SK-N-SH treated with all-trans-retinoic acid at 6 μM for 48 hours (cell line): ENCODE measurements at regions not wholly inside any gene's neighbourhood (a gene's known extent, or its start where the extent isn't known, plus 50 kb on each side); places are given as distances from the start of the nearest gene placed in this dataset.

Experiments
- POU6F1 ChIP-seq: fragments of 250-450 bp; sonication (Bioruptor Pico); IDR thresholded peaks from 2 replicates; pipeline ENCODE4 v1.8.0; 2021; ENCODE audit warnings: low read depth, mild to moderate bottlenecking, moderate library complexity, borderline replicate concordance
- ZNF8 ChIP-seq: fragments of 450-650 bp; formaldehyde crosslinking; IDR thresholded peaks from 2 replicates; pipeline ENCODE4 v1.5.0; 2020; ENCODE audit warnings: mild to moderate bottlenecking, moderate library complexity
- TF ChIP-seq, protein P1 (sequence below): fragments of 250-450 bp; sonication (Bioruptor Pico); IDR thresholded peaks from 2 replicates; pipeline ENCODE4 v1.5.1; 2020; ENCODE audit warnings: low read depth, mild to moderate bottlenecking, moderate library complexity

DNA sequence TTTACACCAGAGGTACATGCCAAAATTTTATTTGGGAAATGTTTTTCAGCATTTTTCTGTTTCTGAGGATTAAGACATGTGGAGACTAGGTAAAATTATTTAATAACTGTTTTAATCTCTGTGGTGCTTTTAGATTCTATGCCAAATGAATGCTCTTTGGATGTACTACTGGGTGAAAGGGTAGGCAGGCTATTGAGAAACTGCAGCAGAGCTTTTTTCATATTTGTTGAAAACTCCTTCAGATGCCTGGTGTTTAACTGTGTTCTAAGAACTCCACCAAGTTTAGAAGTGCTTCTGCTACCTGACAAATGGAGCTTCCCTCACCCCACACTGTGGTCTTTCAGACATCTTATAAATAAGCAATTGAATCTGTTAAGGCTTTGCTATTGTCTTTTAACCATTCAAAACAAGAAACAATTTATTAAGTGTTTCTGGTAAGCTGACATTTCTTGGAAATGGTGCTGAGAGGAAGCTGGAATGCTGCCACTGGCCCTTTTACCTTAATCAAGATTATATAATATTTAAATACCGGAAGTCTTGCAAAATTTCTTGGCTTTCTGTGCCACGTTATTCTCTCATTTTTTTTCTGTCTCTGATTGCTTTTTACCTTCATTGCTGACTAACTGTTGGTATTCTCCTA is 51.2 kb upstream of the CYSLTR1 start (continued):
- TF ChIP-seq ZNF8: no peak
- TF ChIP-seq POU6F1: no peak
- TF ChIP-seq, protein P1, sequence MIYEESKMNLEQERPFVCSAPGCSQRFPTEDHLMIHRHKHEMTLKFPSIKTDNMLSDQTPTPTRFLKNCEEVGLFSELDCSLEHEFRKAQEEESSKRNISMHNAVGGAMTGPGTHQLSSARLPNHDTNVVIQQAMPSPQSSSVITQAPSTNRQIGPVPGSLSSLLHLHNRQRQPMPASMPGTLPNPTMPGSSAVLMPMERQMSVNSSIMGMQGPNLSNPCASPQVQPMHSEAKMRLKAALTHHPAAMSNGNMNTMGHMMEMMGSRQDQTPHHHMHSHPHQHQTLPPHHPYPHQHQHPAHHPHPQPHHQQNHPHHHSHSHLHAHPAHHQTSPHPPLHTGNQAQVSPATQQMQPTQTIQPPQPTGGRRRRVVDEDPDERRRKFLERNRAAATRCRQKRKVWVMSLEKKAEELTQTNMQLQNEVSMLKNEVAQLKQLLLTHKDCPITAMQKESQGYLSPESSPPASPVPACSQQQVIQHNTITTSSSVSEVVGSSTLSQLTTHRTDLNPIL (CRISPR knock-in tag): no peak
